ENCODE measurements at regions not wholly inside any gene's neighbourhood (a gene's known extent, or its start where the extent isn't known, plus 50 kb on each side); places are given as distances from the start of the nearest gene placed in this dataset.

DNA sequence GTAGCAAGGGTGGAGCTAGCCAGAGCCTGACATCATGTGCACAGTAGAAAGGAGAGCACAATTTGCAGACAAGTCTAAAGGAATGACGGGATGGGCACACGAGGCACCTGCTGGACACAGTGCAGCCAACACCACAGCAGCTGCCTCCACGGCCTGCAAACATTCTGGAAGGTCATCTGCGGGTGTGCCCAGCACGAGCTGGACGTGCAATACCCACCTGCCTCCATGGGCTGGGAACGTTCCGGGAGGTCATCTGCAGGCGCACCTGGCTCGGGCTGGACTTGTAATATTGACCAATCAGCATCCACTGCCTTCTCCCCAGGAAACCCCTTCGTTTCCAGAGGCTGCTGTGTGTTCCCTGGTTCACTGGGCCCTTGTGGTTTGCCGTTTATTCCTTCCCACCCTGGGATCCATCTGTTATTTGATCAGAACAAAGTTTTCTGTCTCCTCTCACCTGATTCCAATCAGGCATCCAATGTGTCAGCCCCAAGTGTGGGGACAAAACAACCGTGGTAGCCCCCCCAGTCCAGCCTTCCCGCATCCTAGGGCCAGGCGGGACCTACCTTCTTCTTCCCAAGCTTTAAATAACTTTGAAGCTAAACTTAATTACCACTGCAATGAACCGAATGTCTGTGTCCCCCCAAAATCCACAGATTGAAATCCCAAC is 243.4 kb upstream of the PPP2R2D start:
- no peak for TF ChIP-seq POLR2A (IDR thresholded peaks at IDR 0.05)
- TF ChIP-seq, protein P1, sequence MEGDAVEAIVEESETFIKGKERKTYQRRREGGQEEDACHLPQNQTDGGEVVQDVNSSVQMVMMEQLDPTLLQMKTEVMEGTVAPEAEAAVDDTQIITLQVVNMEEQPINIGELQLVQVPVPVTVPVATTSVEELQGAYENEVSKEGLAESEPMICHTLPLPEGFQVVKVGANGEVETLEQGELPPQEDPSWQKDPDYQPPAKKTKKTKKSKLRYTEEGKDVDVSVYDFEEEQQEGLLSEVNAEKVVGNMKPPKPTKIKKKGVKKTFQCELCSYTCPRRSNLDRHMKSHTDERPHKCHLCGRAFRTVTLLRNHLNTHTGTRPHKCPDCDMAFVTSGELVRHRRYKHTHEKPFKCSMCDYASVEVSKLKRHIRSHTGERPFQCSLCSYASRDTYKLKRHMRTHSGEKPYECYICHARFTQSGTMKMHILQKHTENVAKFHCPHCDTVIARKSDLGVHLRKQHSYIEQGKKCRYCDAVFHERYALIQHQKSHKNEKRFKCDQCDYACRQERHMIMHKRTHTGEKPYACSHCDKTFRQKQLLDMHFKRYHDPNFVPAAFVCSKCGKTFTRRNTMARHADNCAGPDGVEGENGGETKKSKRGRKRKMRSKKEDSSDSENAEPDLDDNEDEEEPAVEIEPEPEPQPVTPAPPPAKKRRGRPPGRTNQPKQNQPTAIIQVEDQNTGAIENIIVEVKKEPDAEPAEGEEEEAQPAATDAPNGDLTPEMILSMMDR (IDR thresholded peaks at IDR 0.05): no peak
- Histone ChIP-seq H3K27me3 (no peaks in the 10 kb centered on the region), H3K36me3 (no peaks in the 10 kb centered on the region), H3K27ac (no peak overlapping the region), H3K9me3 (no peaks in the 10 kb centered on the region), H3K4me3 (no peak overlapping the region), H3K4me1 (no peaks in the 10 kb centered on the region)
- peak in 1 of 3 donors; percentile 31 for DNase-seq

GRCh38 chr10:131657985-131658330 is 242.8 kb upstream of the PPP2R2D start:
- Histone ChIP-seq H3K4me3 (no peak overlapping the region), H3K27ac (no peak overlapping the region), H3K9me3 (no peaks in the 10 kb centered on the region), H3K4me1 (no peaks in the 10 kb centered on the region), H3K36me3 (no peaks in the 10 kb centered on the region), H3K27me3 (no peaks in the 10 kb centered on the region)
- TF ChIP-seq, protein P1 (IDR thresholded peaks at IDR 0.05): no peak
- no peak for TF ChIP-seq POLR2A (IDR thresholded peaks at IDR 0.05)
- peak in 1 of 3 donors; percentile 15 for DNase-seq

- Histone ChIP-seq H3K27ac (no peak overlapping the region), H3K9me3 (no peaks in the 10 kb centered on the region), H3K4me1 (no peaks in the 10 kb centered on the region), H3K27me3 (no peaks in the 10 kb centered on the region), H3K4me3 (no peak overlapping the region), H3K36me3 (no peaks in the 10 kb centered on the region)
- DNase-seq: peak in 1 of 3 donors; percentile 8
- TF ChIP-seq, protein P1 (IDR thresholded peaks at IDR 0.05): no peak
- no peak for TF ChIP-seq POLR2A (IDR thresholded peaks at IDR 0.05)
Measured at GRCh38 chr10:131658476-131659110, 242.2 kb upstream of the PPP2R2D start.

GRCh38 chr10:131660427-131660826 is 240.4 kb upstream of the PPP2R2D start:
- Histone ChIP-seq H3K27ac (no peak overlapping the region), H3K27me3 (no peaks in the 10 kb centered on the region), H3K9me3 (no peaks in the 10 kb centered on the region), H3K36me3 (no peaks in the 10 kb centered on the region), H3K4me3 (no peak overlapping the region), H3K4me1 (no peaks in the 10 kb centered on the region)
- DNase-seq: no peak
- TF ChIP-seq, protein P1 (IDR thresholded peaks at IDR 0.05): no peak
- no peak for TF ChIP-seq POLR2A (IDR thresholded peaks at IDR 0.05)

- no peak overlapping the region for H3K4me3 ChIP-seq
- H3K9me3 ChIP-seq: no peaks in the 10 kb centered on the region
- H3K4me1 ChIP-seq: no peaks in the 10 kb centered on the region
- H3K27me3 ChIP-seq: no peaks in the 10 kb centered on the region
- DNase-seq: peak in 1 of 3 donors; percentile 18
- no peaks in the 10 kb centered on the region for H3K36me3 ChIP-seq
- TF ChIP-seq, protein P1 (IDR thresholded peaks at IDR 0.05): no peak
- no peak for TF ChIP-seq POLR2A (IDR thresholded peaks at IDR 0.05)
- H3K27ac ChIP-seq: no peak overlapping the region
Measured at GRCh38 chr10:131662851-131663250, 238.0 kb upstream of the PPP2R2D start.

Measured in Peyer's patch (tissue), 4 donors.